SK-N-SH (cell line): ENCODE measurements at regions not wholly inside any gene's neighbourhood (a gene's known extent, or its start where the extent isn't known, plus 50 kb on each side); places are given as distances from the start of the nearest gene placed in this dataset.

Source experiments
- CTCF ChIP-seq: fragments of 200-600 bp; sonication (generic); IDR thresholded peaks from 2 replicates; pipeline ENCODE4 v1.6.1; 2017; ENCODE audit warnings: antibody characterized with exemption, mild to moderate bottlenecking, moderate library complexity
- EZH2phosphoT487 ChIP-seq: fragments of 200-600 bp; sonication (generic); IDR thresholded peaks from 2 replicates; pipeline ENCODE4 v1.6.1; 2017; ENCODE audit warnings: low read depth, mixed run types, mild to moderate bottlenecking, antibody characterized with exemption, moderate library complexity, borderline replicate concordance
- FOXM1 ChIP-seq: IDR thresholded peaks from 2 replicates; pipeline ENCODE4 v1.4.0; 2012; ENCODE audit warnings: low read depth, mild to moderate bottlenecking
- GABPA ChIP-seq: IDR thresholded peaks from 2 replicates; pipeline ENCODE4 v1.4.0; 2012; ENCODE audit warnings: low read depth, mild to moderate bottlenecking
- NFIC ChIP-seq: IDR thresholded peaks from 2 replicates; pipeline ENCODE4 v1.4.0; 2012; ENCODE audit warnings: borderline replicate concordance
- RXRA ChIP-seq: IDR thresholded peaks from 2 replicates; pipeline ENCODE4 v1.4.0; 2012; ENCODE audit warnings: low read depth, mild to moderate bottlenecking, borderline replicate concordance
- YY1 ChIP-seq: IDR thresholded peaks from 2 replicates; pipeline ENCODE4 v1.4.0; 2012; ENCODE audit warnings: low read depth, mild to moderate bottlenecking
- TF ChIP-seq, protein P1 (sequence below): IDR thresholded peaks from 2 replicates; pipeline ENCODE4 v1.4.0; 2012; ENCODE audit warnings: low read depth, borderline replicate concordance
- TF ChIP-seq, protein P2 (sequence below): IDR thresholded peaks from 2 replicates; pipeline ENCODE4 v1.4.0; 2012; ENCODE audit warnings: low read depth

DNA sequence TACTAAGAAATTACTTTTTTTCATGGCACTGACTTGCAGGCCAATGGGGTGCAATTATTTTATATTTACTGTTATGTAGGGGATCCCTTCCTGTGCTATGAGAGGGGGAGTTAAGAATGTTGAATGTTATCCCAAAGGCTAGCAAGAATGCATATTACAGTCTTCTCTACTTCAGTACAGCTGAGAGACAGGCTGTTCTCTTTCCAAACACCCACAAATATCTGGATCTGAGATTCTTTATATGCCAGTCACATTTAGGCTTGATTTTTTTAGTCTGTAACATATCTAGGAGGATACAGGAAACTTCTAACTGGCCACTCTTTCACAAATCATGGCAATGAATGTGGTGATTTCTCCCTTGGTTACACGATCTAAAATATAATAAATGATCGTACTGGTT is 266.4 kb upstream of the FZD8 start:
- TF ChIP-seq YY1 (no peak), EZH2phosphoT487 (no peak), FOXM1 (no peak), GABPA (no peak), CTCF (no peak), RXRA (no peak), NFIC (no peak)
- TF ChIP-seq, protein P1, sequence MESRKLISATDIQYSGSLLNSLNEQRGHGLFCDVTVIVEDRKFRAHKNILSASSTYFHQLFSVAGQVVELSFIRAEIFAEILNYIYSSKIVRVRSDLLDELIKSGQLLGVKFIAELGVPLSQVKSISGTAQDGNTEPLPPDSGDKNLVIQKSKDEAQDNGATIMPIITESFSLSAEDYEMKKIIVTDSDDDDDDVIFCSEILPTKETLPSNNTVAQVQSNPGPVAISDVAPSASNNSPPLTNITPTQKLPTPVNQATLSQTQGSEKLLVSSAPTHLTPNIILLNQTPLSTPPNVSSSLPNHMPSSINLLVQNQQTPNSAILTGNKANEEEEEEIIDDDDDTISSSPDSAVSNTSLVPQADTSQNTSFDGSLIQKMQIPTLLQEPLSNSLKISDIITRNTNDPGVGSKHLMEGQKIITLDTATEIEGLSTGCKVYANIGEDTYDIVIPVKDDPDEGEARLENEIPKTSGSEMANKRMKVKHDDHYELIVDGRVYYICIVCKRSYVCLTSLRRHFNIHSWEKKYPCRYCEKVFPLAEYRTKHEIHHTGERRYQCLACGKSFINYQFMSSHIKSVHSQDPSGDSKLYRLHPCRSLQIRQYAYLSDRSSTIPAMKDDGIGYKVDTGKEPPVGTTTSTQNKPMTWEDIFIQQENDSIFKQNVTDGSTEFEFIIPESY: no peak
- TF ChIP-seq, protein P2, sequence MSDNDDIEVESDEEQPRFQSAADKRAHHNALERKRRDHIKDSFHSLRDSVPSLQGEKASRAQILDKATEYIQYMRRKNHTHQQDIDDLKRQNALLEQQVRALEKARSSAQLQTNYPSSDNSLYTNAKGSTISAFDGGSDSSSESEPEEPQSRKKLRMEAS: no peak
